ENCODE measurements at regions not wholly inside any gene's neighbourhood (a gene's known extent, or its start where the extent isn't known, plus 50 kb on each side); places are given as distances from the start of the nearest gene placed in this dataset.
"Not testable (repeated sequence)": the region's sequence is repeated elsewhere in the genome, so short reads cannot be mapped to it uniquely, and the experiment has no call there.

DNA sequence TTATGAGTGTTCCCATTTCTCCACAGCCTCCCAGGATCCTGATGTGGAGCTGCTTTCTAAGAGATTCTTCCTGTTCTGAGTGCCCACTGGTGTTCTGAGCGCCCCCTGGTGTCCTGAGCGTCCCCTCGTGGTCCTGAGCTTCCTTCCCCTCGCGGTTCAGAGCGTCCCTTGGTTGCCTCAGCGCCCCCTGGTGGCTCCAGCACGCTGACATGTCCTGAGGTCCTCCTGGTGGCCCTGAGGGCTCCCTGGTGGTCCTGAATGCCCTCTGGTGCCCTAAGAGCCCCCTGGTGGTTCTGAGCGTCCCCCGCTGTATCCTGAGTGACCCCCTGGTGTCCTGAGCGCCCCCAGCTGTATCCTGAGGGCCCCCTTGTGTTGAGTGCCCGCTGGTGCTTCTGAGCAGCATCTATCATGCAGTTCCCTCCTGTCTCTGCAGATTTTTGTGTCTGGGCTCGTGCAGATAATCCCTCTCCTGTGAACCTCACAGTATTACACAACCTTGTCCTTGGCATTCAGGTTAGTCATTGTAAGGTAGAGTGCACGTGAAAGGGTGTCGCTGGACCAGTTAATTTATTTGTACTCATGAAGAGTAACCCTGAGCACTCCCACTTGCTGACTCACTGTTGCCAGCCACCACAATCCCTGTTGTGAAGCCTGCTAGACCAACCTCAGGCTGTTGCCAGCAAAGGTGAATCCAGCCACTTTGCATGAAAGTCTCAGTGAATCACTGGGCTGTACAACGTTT, 1214.9 kb downstream of the TMEM121 start:
- TF ChIP-seq, protein P1, sequence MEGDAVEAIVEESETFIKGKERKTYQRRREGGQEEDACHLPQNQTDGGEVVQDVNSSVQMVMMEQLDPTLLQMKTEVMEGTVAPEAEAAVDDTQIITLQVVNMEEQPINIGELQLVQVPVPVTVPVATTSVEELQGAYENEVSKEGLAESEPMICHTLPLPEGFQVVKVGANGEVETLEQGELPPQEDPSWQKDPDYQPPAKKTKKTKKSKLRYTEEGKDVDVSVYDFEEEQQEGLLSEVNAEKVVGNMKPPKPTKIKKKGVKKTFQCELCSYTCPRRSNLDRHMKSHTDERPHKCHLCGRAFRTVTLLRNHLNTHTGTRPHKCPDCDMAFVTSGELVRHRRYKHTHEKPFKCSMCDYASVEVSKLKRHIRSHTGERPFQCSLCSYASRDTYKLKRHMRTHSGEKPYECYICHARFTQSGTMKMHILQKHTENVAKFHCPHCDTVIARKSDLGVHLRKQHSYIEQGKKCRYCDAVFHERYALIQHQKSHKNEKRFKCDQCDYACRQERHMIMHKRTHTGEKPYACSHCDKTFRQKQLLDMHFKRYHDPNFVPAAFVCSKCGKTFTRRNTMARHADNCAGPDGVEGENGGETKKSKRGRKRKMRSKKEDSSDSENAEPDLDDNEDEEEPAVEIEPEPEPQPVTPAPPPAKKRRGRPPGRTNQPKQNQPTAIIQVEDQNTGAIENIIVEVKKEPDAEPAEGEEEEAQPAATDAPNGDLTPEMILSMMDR (IDR thresholded peaks at IDR 0.05) = not testable (repeated sequence)
- TF ChIP-seq ZFX (IDR thresholded peaks at IDR 0.05; ENCODE audit: borderline replicate concordance) = not testable (repeated sequence)

All from 22Rv1 (cell line).